HCT116 (cell line): ENCODE measurements at regions not wholly inside any gene's neighbourhood (a gene's known extent, or its start where the extent isn't known, plus 50 kb on each side); places are given as distances from the start of the nearest gene placed in this dataset.

Experiments
- FOSL1 ChIP-seq: IDR thresholded peaks from 2 replicates; pipeline ENCODE4 v1.6.1; 2012; ENCODE audit warnings: low read depth
- POLR2A ChIP-seq: IDR thresholded peaks from 2 replicates; pipeline ENCODE4 v1.7.0; 2011; ENCODE audit warnings: borderline replicate concordance; ENCODE audit not compliant: insufficient read depth, insufficient read length; ENCODE audit errors: extremely low read depth
- POLR2AphosphoS5 ChIP-seq: IDR thresholded peaks from 2 replicates; pipeline ENCODE4 v1.6.1; 2011; ENCODE audit warnings: mild to moderate bottlenecking, low read depth, low read length, moderate library complexity
- RAD21 ChIP-seq: IDR thresholded peaks from 2 replicates; pipeline ENCODE4 v1.6.1; 2012; ENCODE audit warnings: low read depth, mild to moderate bottlenecking
- SP1 ChIP-seq: IDR thresholded peaks from 2 replicates; pipeline ENCODE4 v1.6.1; 2012; ENCODE audit warnings: low read depth
- SRF ChIP-seq: IDR thresholded peaks from 2 replicates; pipeline ENCODE4 v1.6.1; 2012; ENCODE audit warnings: low read depth
- TF ChIP-seq, protein P1 (sequence below): IDR thresholded peaks from 2 replicates; pipeline ENCODE4 v1.6.1; 2012
- TF ChIP-seq, protein P2 (sequence below), 3 experiments: fragments of 200-600 bp in 1 of 3; sonication (generic) in 1 of 3; IDR thresholded peaks in 2 of 3; conservative IDR thresholded peaks in 1 of 3; 2 replicates each; pipeline ENCODE4 v1.5.1; 2012 to 2017; ENCODE audit warnings: low read depth in 2 of 3, low read length in 2 of 3, antibody characterized with exemption in 1 of 3, borderline replicate concordance in 1 of 3, control low read depth in 1 of 3, mild to moderate bottlenecking in 1 of 3, mixed read lengths in 1 of 3, mixed run types in 1 of 3, moderate library complexity in 1 of 3; ENCODE audit not compliant: insufficient read depth in 1 of 3
- TF ChIP-seq, protein P3 (sequence below): IDR thresholded peaks from 2 replicates; pipeline ENCODE4 v1.6.1; 2012; ENCODE audit warnings: low read depth
- TF ChIP-seq, protein P4 (sequence below): IDR thresholded peaks from 2 replicates; pipeline ENCODE4 v1.6.1; 2011; ENCODE audit warnings: mild to moderate bottlenecking, low read length, moderate library complexity; ENCODE audit not compliant: insufficient replicate concordance; ENCODE audit errors: extremely low read depth

DNA sequence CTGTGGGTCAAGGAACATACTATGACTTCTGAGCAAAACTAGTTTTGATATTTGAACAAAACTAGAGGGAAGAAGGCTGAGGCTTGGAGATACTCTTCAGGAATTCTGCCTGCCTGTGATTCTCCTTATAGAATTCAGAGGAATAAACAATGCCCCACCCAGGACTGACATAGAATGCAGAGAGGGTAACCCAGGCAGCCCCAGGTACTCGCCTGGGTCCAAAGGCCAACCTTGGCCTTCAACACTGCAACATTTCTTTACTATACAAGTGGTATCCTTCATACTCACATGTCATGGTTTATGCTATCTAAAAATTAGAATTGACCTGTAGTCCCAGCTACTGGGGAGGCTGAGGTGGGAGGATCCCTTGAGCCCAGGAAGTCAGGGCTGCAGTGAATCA lies 217.0 kb upstream of the FOXN3 start:
- TF ChIP-seq SP1: no peak
- TF ChIP-seq RAD21: no peak
- no peak for TF ChIP-seq POLR2AphosphoS5
- TF ChIP-seq, protein P1, sequence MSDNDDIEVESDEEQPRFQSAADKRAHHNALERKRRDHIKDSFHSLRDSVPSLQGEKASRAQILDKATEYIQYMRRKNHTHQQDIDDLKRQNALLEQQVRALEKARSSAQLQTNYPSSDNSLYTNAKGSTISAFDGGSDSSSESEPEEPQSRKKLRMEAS: no peak
- TF ChIP-seq, protein P2, sequence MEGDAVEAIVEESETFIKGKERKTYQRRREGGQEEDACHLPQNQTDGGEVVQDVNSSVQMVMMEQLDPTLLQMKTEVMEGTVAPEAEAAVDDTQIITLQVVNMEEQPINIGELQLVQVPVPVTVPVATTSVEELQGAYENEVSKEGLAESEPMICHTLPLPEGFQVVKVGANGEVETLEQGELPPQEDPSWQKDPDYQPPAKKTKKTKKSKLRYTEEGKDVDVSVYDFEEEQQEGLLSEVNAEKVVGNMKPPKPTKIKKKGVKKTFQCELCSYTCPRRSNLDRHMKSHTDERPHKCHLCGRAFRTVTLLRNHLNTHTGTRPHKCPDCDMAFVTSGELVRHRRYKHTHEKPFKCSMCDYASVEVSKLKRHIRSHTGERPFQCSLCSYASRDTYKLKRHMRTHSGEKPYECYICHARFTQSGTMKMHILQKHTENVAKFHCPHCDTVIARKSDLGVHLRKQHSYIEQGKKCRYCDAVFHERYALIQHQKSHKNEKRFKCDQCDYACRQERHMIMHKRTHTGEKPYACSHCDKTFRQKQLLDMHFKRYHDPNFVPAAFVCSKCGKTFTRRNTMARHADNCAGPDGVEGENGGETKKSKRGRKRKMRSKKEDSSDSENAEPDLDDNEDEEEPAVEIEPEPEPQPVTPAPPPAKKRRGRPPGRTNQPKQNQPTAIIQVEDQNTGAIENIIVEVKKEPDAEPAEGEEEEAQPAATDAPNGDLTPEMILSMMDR (IDR thresholded peaks at IDR 0.05 in 2 of 3, conservative IDR thresholded peaks at IDR 0.05 in 1 of 3; ENCODE audit: borderline replicate concordance in 1 of 3, insufficient read depth in 1 of 3, low read depth in 2 of 3, low read length in 2 of 3): no peak
- no peak for TF ChIP-seq POLR2A
- TF ChIP-seq FOSL1: no peak
- TF ChIP-seq, protein P3, sequence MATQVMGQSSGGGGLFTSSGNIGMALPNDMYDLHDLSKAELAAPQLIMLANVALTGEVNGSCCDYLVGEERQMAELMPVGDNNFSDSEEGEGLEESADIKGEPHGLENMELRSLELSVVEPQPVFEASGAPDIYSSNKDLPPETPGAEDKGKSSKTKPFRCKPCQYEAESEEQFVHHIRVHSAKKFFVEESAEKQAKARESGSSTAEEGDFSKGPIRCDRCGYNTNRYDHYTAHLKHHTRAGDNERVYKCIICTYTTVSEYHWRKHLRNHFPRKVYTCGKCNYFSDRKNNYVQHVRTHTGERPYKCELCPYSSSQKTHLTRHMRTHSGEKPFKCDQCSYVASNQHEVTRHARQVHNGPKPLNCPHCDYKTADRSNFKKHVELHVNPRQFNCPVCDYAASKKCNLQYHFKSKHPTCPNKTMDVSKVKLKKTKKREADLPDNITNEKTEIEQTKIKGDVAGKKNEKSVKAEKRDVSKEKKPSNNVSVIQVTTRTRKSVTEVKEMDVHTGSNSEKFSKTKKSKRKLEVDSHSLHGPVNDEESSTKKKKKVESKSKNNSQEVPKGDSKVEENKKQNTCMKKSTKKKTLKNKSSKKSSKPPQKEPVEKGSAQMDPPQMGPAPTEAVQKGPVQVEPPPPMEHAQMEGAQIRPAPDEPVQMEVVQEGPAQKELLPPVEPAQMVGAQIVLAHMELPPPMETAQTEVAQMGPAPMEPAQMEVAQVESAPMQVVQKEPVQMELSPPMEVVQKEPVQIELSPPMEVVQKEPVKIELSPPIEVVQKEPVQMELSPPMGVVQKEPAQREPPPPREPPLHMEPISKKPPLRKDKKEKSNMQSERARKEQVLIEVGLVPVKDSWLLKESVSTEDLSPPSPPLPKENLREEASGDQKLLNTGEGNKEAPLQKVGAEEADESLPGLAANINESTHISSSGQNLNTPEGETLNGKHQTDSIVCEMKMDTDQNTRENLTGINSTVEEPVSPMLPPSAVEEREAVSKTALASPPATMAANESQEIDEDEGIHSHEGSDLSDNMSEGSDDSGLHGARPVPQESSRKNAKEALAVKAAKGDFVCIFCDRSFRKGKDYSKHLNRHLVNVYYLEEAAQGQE: no peak
- TF ChIP-seq SRF: no peak
- TF ChIP-seq, protein P4, sequence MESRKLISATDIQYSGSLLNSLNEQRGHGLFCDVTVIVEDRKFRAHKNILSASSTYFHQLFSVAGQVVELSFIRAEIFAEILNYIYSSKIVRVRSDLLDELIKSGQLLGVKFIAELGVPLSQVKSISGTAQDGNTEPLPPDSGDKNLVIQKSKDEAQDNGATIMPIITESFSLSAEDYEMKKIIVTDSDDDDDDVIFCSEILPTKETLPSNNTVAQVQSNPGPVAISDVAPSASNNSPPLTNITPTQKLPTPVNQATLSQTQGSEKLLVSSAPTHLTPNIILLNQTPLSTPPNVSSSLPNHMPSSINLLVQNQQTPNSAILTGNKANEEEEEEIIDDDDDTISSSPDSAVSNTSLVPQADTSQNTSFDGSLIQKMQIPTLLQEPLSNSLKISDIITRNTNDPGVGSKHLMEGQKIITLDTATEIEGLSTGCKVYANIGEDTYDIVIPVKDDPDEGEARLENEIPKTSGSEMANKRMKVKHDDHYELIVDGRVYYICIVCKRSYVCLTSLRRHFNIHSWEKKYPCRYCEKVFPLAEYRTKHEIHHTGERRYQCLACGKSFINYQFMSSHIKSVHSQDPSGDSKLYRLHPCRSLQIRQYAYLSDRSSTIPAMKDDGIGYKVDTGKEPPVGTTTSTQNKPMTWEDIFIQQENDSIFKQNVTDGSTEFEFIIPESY: no peak
